ENCODE measurements at regions not wholly inside any gene's neighbourhood (a gene's known extent, or its start where the extent isn't known, plus 50 kb on each side); places are given as distances from the start of the nearest gene placed in this dataset.

DNA sequence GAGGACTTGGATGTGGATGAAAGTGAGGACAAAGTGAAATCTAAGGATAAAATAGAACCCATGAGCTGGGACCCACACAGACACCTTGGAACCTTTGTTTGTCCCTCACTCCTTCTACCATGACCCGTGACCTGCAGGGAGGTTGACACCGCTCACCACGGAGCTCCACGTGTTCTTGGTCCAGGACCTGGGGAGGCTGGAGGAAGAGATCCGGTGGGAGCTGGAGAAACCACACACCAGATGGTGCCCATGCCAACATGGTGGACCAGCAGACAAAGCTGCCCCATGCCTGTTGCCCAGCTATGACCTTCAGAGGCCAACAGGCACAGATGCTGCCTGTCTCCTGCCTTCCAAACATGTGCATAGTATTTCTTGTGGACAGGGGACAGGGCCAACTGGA, 721.9 kb downstream of the PTPRU start (continued):
- TF ChIP-seq RCOR1 (IDR thresholded peaks at IDR 0.05; ENCODE audit: low read depth, low read length) (no peak), MAFK (IDR thresholded peaks at IDR 0.05; ENCODE audit: partially characterized antibody) (no peak), PHF8 (IDR thresholded peaks at IDR 0.05; ENCODE audit: borderline replicate concordance, low read depth) (no peak), CBX2 (IDR thresholded peaks at IDR 0.05; ENCODE audit: borderline replicate concordance, low read depth) (no peak), ESRRA (IDR thresholded peaks at IDR 0.05; ENCODE audit: borderline replicate concordance, low read length) (no peak)
- TF ChIP-seq, protein P1, sequence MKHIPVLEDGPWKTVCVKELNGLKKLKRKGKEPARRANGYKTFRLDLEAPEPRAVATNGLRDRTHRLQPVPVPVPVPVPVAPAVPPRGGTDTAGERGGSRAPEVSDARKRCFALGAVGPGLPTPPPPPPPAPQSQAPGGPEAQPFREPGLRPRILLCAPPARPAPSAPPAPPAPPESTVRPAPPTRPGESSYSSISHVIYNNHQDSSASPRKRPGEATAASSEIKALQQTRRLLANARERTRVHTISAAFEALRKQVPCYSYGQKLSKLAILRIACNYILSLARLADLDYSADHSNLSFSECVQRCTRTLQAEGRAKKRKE (CRISPR knock-in tag; IDR thresholded peaks at IDR 0.05; ENCODE audit: low read depth), result no peak

DNA sequence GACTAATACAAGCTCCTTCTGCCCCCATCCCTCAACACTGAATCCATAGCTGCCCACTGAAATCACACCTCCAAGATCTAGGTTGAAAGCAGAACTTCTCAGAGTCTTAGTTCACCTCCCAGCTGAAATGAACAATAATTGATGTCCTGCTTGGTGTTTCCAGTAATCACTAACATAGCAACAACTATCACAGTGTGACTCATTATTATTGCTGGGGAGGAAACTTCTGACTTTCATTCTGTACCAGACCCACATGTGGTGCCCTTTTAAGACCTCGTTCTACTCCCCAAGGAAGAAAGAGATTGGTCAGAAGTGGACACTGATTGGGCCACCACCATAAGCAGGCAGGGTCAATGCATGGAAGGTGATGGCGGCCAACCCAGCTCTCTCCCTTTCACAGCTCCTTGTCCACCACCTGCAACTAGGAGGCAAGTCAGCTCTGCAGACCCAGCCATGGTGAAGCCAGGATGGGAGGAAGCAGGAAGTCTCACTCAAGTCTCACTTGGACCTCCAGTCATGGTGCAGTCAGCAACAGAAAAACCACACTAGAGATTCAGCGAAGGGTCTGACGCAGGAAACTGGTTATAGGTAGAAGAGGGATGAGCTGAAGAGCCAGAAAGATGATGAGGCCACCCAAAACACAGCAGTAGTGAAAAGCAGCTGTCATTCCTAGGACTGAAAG, 720.2 kb downstream of the PTPRU start:
- no peak for ATAC-seq
- no peak overlapping the region for H3K4me3 ChIP-seq
- no peak overlapping the region for H3K4me2 ChIP-seq
- DNase-seq (ENCODE audit: low read depth in 1 of 2, low spot score in 1 of 2), result no peak
- H3K4me1 ChIP-seq, result no peaks in the 10 kb centered on the region
- CTCF ChIA-PET, result interaction anchor here (0.6 to 1.2 kb wide), 3 partner anchors 13 to 73 kb away, joined by 3 to 4 read pairs (median 3); no protein-coding TSS in a partner anchor
- H3K9me3 ChIP-seq, result no peaks in the 10 kb centered on the region
- POLR2A ChIA-PET, result no interaction called here
- no peak for TF ChIP-seq FOSL2 (IDR thresholded peaks at IDR 0.05)
- TF ChIP-seq FOSL2 (CRISPR knock-in tag; IDR thresholded peaks at IDR 0.05), result no peak
- TF ChIP-seq, protein P2, sequence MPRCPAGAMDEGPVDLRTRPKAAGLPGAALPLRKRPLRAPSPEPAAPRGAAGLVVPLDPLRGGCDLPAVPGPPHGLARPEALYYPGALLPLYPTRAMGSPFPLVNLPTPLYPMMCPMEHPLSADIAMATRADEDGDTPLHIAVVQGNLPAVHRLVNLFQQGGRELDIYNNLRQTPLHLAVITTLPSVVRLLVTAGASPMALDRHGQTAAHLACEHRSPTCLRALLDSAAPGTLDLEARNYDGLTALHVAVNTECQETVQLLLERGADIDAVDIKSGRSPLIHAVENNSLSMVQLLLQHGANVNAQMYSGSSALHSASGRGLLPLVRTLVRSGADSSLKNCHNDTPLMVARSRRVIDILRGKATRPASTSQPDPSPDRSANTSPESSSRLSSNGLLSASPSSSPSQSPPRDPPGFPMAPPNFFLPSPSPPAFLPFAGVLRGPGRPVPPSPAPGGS (IDR thresholded peaks at IDR 0.05), result no peak
- no peak for TF ChIP-seq SREBF2 (IDR thresholded peaks at IDR 0.05)
- no peak for TF ChIP-seq RCOR1 (IDR thresholded peaks at IDR 0.05; ENCODE audit: low read depth, low read length)
- TF ChIP-seq RFX5 (IDR thresholded peaks at IDR 0.05), result no peak
- TF ChIP-seq CEBPB (IDR thresholded peaks at IDR 0.05), result no peak
- TF ChIP-seq HEYL (CRISPR knock-in tag; IDR thresholded peaks at IDR 0.05), result no peak
- TF ChIP-seq NPAS2 (CRISPR knock-in tag; IDR thresholded peaks at IDR 0.05; ENCODE audit: borderline replicate concordance), result no peak
- TF ChIP-seq HOXB13 (CRISPR knock-in tag; IDR thresholded peaks at IDR 0.05; ENCODE audit: low read depth), result no peak
- no peak for TF ChIP-seq RARB (CRISPR knock-in tag; IDR thresholded peaks at IDR 0.05)
- TF ChIP-seq RAD21 (conservative IDR thresholded peaks at IDR 0.05 in 1 of 2, IDR thresholded peaks at IDR 0.05 in 1 of 2), result no peak
- no peak overlapping the region for H3K27ac ChIP-seq
- FAIRE-seq, result no peak
- WGBS (ENCODE audit: missing lambda C conversion rate), result 61% methylated on average over 3 of the region's 4 CpGs

DNA sequence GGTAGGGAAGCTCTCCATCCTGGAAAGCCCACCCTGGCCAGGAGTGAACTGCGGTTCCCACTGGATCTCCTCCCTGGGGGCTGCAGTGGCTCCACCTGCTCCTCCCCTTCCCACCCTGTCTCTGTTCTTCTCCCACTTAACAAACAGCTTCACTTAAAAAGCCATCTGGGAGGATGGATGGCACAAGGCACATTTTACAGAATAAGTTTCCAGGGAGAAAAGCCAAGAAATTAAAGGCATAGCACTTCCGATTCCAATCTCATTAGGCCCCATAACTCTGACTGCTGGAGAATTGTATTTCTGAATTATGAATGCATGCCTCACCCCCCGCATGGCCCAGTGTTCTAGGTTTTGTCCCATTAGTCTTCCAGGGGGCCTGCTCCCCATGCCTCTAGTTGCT, 718.3 kb downstream of the PTPRU start:
- TF ChIP-seq, protein P3, sequence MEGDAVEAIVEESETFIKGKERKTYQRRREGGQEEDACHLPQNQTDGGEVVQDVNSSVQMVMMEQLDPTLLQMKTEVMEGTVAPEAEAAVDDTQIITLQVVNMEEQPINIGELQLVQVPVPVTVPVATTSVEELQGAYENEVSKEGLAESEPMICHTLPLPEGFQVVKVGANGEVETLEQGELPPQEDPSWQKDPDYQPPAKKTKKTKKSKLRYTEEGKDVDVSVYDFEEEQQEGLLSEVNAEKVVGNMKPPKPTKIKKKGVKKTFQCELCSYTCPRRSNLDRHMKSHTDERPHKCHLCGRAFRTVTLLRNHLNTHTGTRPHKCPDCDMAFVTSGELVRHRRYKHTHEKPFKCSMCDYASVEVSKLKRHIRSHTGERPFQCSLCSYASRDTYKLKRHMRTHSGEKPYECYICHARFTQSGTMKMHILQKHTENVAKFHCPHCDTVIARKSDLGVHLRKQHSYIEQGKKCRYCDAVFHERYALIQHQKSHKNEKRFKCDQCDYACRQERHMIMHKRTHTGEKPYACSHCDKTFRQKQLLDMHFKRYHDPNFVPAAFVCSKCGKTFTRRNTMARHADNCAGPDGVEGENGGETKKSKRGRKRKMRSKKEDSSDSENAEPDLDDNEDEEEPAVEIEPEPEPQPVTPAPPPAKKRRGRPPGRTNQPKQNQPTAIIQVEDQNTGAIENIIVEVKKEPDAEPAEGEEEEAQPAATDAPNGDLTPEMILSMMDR (IDR thresholded peaks at IDR 0.05), result no peak
- TF ChIP-seq HEYL (CRISPR knock-in tag; IDR thresholded peaks at IDR 0.05), result no peak
- TF ChIP-seq, protein P4, sequence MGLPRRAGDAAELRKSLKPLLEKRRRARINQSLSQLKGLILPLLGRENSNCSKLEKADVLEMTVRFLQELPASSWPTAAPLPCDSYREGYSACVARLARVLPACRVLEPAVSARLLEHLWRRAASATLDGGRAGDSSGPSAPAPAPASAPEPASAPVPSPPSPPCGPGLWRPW (IDR thresholded peaks at IDR 0.05), result no peak
- no peak for TF ChIP-seq BHLHE40 (IDR thresholded peaks at IDR 0.05; ENCODE audit: low read depth, low read length)
- TF ChIP-seq EP300 (IDR thresholded peaks at IDR 0.05), result no peak
- no peak for TF ChIP-seq FOXS1 (CRISPR knock-in tag; IDR thresholded peaks at IDR 0.05)
- no peak for TF ChIP-seq SREBF2 (IDR thresholded peaks at IDR 0.05)
- TF ChIP-seq, protein P5, sequence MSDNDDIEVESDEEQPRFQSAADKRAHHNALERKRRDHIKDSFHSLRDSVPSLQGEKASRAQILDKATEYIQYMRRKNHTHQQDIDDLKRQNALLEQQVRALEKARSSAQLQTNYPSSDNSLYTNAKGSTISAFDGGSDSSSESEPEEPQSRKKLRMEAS (IDR thresholded peaks at IDR 0.05), result no peak
- TF ChIP-seq TP53 (CRISPR knock-in tag; IDR thresholded peaks at IDR 0.05), result no peak
- no peak for TF ChIP-seq HOXA7 (CRISPR knock-in tag; IDR thresholded peaks at IDR 0.05)
- TF ChIP-seq RFX5 (IDR thresholded peaks at IDR 0.05), result no peak
- TF ChIP-seq JUNB (IDR thresholded peaks at IDR 0.05), result no peak
- TF ChIP-seq FOSB (CRISPR knock-in tag; IDR thresholded peaks at IDR 0.05), result no peak
- no peak for TF ChIP-seq KDM1A (IDR thresholded peaks at IDR 0.05; ENCODE audit: low read depth)
- TF ChIP-seq RCOR1 (IDR thresholded peaks at IDR 0.05; ENCODE audit: low read depth, low read length), result no peak
- TF ChIP-seq, protein P6, sequence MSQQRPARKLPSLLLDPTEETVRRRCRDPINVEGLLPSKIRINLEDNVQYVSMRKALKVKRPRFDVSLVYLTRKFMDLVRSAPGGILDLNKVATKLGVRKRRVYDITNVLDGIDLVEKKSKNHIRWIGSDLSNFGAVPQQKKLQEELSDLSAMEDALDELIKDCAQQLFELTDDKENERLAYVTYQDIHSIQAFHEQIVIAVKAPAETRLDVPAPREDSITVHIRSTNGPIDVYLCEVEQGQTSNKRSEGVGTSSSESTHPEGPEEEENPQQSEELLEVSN (IDR thresholded peaks at IDR 0.05; ENCODE audit: borderline replicate concordance, low read depth), result no peak
- no peak for TF ChIP-seq POLR2AphosphoS2 (conservative IDR thresholded peaks at IDR 0.05; ENCODE audit: low read length)
- no peak for TF ChIP-seq ZFP36 (IDR thresholded peaks at IDR 0.05; ENCODE audit: borderline replicate concordance, partially characterized antibody)
- no peak for TF ChIP-seq CHD4 (IDR thresholded peaks at IDR 0.05; ENCODE audit: borderline replicate concordance)
- no peak for TF ChIP-seq MAFK (IDR thresholded peaks at IDR 0.05; ENCODE audit: partially characterized antibody)
- DNase-seq (ENCODE audit: low read depth in 1 of 2, low spot score in 1 of 2) (no peak), ATAC-seq (no peak), FAIRE-seq (no peak)
- WGBS (ENCODE audit: missing lambda C conversion rate), result 35% methylated on average over 3 of the region's 3 CpGs
- ChIA-PET CTCF (no interaction called here), POLR2A (no interaction called here)
- Histone ChIP-seq H3K27ac (no peak overlapping the region), H3K9me3 (no peaks in the 10 kb centered on the region), H3K4me2 (no peak overlapping the region), H3K4me3 (no peak overlapping the region), H3K4me1 (no peaks in the 10 kb centered on the region)
